ENCODE measurements at regions not wholly inside any gene's neighbourhood (a gene's known extent, or its start where the extent isn't known, plus 50 kb on each side); places are given as distances from the start of the nearest gene placed in this dataset.

DNA sequence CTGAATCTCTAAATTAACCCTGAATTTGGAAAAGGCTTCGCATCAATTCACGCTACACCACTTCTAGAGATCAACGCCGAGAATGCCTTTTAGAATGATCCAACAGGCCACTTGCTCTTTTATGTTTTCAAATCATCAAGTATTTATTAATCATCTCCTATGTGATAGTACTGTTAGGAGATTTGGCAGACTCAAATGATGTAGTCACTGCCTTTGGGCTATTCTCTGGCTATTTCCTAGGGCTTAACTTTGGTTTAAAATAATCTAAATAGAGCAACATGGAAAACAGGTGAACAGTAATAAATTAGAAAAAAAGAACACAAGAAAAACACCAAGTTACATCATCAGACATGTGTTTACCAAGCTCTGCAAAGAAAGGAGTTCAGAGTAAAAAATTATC lies 140.3 kb downstream of the TENT5A start:
- Histone ChIP-seq H3K27me3 (no peaks in the 10 kb centered on the region), H3K4me1 (no peaks in the 10 kb centered on the region), H3K27ac (no peak overlapping the region), H3K4me3 (no peak overlapping the region), H3K9me3 (no peaks in the 10 kb centered on the region), H3K36me3 (no peaks in the 10 kb centered on the region)
- WGBS (ENCODE audit: insufficient coverage, low coverage, low lambda C conversion rate, missing lambda C conversion rate): 98% methylated on average over 4 of the region's 4 CpGs
- intact Hi-C loops (cut with DNase I): no loop called here
- ATAC-seq (no peak), DNase-seq (no peak)
- TF ChIP-seq, protein P1, sequence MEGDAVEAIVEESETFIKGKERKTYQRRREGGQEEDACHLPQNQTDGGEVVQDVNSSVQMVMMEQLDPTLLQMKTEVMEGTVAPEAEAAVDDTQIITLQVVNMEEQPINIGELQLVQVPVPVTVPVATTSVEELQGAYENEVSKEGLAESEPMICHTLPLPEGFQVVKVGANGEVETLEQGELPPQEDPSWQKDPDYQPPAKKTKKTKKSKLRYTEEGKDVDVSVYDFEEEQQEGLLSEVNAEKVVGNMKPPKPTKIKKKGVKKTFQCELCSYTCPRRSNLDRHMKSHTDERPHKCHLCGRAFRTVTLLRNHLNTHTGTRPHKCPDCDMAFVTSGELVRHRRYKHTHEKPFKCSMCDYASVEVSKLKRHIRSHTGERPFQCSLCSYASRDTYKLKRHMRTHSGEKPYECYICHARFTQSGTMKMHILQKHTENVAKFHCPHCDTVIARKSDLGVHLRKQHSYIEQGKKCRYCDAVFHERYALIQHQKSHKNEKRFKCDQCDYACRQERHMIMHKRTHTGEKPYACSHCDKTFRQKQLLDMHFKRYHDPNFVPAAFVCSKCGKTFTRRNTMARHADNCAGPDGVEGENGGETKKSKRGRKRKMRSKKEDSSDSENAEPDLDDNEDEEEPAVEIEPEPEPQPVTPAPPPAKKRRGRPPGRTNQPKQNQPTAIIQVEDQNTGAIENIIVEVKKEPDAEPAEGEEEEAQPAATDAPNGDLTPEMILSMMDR (IDR thresholded peaks at IDR 0.05): no peak
- no peak for TF ChIP-seq POLR2A (IDR thresholded peaks at IDR 0.05)

DNA sequence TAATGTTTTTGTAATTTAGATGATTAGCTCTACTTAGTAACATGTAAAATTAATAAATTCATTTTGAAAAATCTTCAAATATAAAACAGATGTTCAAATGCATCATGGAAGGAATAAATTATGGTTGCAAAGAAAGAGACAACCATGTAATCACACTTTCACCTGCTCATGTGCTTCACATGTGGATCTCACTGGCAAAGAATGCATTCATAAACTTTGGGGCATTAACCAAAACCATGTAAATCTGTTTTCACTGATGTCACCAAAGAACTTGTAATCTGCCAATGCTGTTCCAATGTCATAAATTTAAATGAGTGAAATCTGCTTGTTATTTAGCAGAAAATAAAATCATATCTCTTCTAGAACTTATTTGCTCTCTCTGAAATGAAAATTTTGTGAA lies 142.7 kb downstream of the TENT5A start:
- DNase-seq (no peak), ATAC-seq (no peak)
- intact Hi-C loops (cut with DNase I): no loop called here
- Histone ChIP-seq H3K4me1 (no peaks in the 10 kb centered on the region), H3K9me3 (no peaks in the 10 kb centered on the region), H3K36me3 (no peaks in the 10 kb centered on the region), H3K4me3 (no peak overlapping the region), H3K27me3 (no peaks in the 10 kb centered on the region), H3K27ac (no peak overlapping the region)
- TF ChIP-seq, protein P1 (IDR thresholded peaks at IDR 0.05): no peak

DNA sequence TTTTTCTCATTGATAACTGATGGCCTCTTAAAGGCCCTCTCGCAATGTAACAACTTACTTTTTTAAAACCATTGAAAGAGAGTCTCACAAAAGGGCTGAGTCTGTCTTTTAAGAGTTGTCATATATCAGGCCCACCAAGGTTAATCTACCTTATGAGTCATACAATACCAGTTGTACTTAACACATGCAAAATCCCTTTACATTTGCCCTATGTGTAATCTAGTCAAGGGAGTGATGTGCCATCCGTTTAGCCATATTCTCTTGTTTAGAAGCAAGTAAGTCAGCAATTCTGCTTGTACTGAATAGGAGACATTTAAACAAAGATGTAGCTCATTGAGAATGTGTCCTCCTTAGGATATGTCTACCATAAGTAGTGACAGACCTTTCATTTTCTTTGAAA lies 143.7 kb downstream of the TENT5A start:
- intact Hi-C loops (cut with DNase I): no loop called here
- H3K27ac ChIP-seq: no peak overlapping the region
- TF ChIP-seq, protein P1 (IDR thresholded peaks at IDR 0.05): no peak
- no peak for TF ChIP-seq POLR2A (IDR thresholded peaks at IDR 0.05)
- no peak overlapping the region for H3K4me3 ChIP-seq
- no peaks in the 10 kb centered on the region for H3K36me3 ChIP-seq
- no peaks in the 10 kb centered on the region for H3K27me3 ChIP-seq
- ATAC-seq (no peak), DNase-seq (no peak)
- no peaks in the 10 kb centered on the region for H3K4me1 ChIP-seq
- WGBS (ENCODE audit: insufficient coverage, low coverage, low lambda C conversion rate, missing lambda C conversion rate): 92% methylated on average over 2 of the region's 2 CpGs
- H3K9me3 ChIP-seq: no peaks in the 10 kb centered on the region

DNA sequence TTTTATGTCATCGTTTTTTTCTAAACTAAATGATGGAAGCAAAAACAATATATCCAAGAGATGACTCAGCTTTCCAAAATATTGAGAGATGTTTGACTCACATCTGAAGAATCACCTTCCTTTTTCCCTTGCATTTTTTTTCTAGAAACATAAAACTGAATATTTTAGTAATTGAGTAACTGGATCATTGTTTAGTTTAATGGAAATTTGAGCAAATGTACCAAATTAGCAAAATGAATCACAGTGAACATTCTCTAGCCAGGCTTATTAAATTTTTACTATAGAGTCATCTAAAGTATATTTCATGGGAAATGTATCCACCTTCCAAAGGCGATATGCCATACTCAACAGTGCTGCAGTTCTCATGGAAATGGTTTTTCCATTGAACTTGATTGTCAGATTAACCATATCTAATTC lies 145.5 kb downstream of the TENT5A start:
- WGBS (ENCODE audit: insufficient coverage, low coverage, low lambda C conversion rate, missing lambda C conversion rate): 75% methylated on average over 2 of the region's 2 CpGs
- intact Hi-C loops (cut with DNase I): no loop called here
- TF ChIP-seq, protein P1 (IDR thresholded peaks at IDR 0.05): no peak
- TF ChIP-seq POLR2A (IDR thresholded peaks at IDR 0.05): no peak

DNA sequence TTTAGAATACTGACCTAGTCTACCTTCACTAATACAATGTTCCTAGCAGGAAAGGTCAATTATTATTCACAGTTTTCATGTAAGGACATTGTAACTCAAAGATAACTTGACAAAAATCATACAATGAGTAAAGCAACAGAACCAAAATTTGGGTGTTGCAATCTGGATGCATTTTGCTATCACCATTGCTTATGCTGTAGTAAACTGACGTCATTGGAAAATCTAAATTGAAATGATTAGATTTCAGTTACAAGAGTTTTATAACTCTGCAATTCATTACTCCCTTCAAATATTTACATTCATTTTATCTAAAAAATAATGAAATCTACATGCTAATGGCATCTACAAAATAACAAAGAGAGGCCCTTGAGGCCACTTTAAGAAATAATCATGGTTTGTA lies 147.0 kb downstream of the TENT5A start:
- intact Hi-C loops (cut with DNase I): no loop called here
- Histone ChIP-seq H3K4me3 (no peak overlapping the region), H3K9me3 (no peaks in the 10 kb centered on the region), H3K36me3 (no peaks in the 10 kb centered on the region), H3K27ac (no peak overlapping the region), H3K27me3 (no peaks in the 10 kb centered on the region), H3K4me1 (no peaks in the 10 kb centered on the region)
- WGBS (ENCODE audit: insufficient coverage, low coverage, low lambda C conversion rate, missing lambda C conversion rate): 100% methylated on average over 1 of the region's 1 CpG
- TF ChIP-seq, protein P1 (IDR thresholded peaks at IDR 0.05): no peak
- TF ChIP-seq POLR2A (IDR thresholded peaks at IDR 0.05): no peak
- no peak for DNase-seq
- ATAC-seq: no peak

More for the DNA sequence above, 145.5 kb downstream of the TENT5A start:
- Histone ChIP-seq H3K4me3 (no peak overlapping the region), H3K27ac (no peak overlapping the region), H3K4me1 (no peaks in the 10 kb centered on the region), H3K27me3 (no peaks in the 10 kb centered on the region), H3K36me3 (no peaks in the 10 kb centered on the region), H3K9me3 (no peaks in the 10 kb centered on the region)
- DNase-seq (no peak), ATAC-seq (no peak)
